MCF 10A (cell line): ENCODE measurements at regions not wholly inside any gene's neighbourhood (a gene's known extent, or its start where the extent isn't known, plus 50 kb on each side); places are given as distances from the start of the nearest gene placed in this dataset.
A peak's percentile ranks its signal among the peaks of the same experiment; 100 is the strongest.
"Not testable (repeated sequence)": the region's sequence is repeated elsewhere in the genome, so short reads cannot be mapped to it uniquely, and the experiment has no call there.

Experiments used
- BruUV-seq: library from RNA; stranded (reverse); fragments of 400-500 nt; replicated peaks from 2 replicates; lab custom pipeline; 2021; lab: Mats Ljungman, UMichigan
- CTCF ChIA-PET: fragments of 300-600 bp; sonication (Branson Sonifier 250); formaldehyde crosslinking; extraction: SDS; loops from one replicate; lab custom pipeline; 2021; ENCODE audit warnings: antibody characterized with exemption, inconsistent platforms; lab: Yijun Ruan, JAX
- POLR2A ChIA-PET: fragments of 300-600, 350-650 bp; sonication (Branson Sonifier 250); formaldehyde crosslinking; extraction: SDS; loops from one replicate; lab custom pipeline; 2020; ENCODE audit warnings: antibody characterized with exemption, inconsistent platforms; lab: Yijun Ruan, JAX
- DNase-seq: peaks from one replicate; pipeline ENCODE4 v3.0.0-alpha.2; 2018; ENCODE audit not compliant: unreplicated experiment
- H3K27ac Mint-ChIP-seq: one replicate; pipeline ENCODE4 v1.8.0; 2022; ENCODE audit warnings: mild to moderate bottlenecking, low read depth, mixed read lengths; ENCODE audit not compliant: unreplicated experiment
- H3K27me3 Mint-ChIP-seq: one replicate; pipeline ENCODE4 v1.8.0; 2022; ENCODE audit warnings: mixed read lengths; ENCODE audit not compliant: insufficient read depth, unreplicated experiment
- H3K36me3 Mint-ChIP-seq: one replicate; pipeline ENCODE4 v1.8.0; 2022; ENCODE audit warnings: mild to moderate bottlenecking, moderate library complexity, mixed read lengths; ENCODE audit not compliant: insufficient read depth, unreplicated experiment
- H3K4me1 Mint-ChIP-seq: one replicate; pipeline ENCODE4 v1.8.0; 2022; ENCODE audit warnings: mixed read lengths; ENCODE audit not compliant: insufficient read depth, unreplicated experiment
- H3K4me3 Mint-ChIP-seq: one replicate; pipeline ENCODE4 v1.8.0; 2022; ENCODE audit warnings: mild to moderate bottlenecking, moderate library complexity, mixed read lengths; ENCODE audit not compliant: unreplicated experiment
- H3K9me3 Mint-ChIP-seq: one replicate; pipeline ENCODE4 v1.8.0; 2022; ENCODE audit warnings: mixed read lengths; ENCODE audit not compliant: unreplicated experiment
- CTCF ChIP-seq: fragments of 200-600 bp; IDR thresholded peaks from one replicate; pipeline ENCODE4 v1.8.0; 2022; ENCODE audit warnings: antibody characterized with exemption, mild to moderate bottlenecking; ENCODE audit not compliant: unreplicated experiment
- intact Hi-C: fragments of 100-400 bp; cut with micrococcal nuclease; formaldehyde crosslinking; loops from 2 replicates; pipeline ENCODE4 v1.14.1; 2022

- DNase-seq, H3K27me3 Mint-ChIP-seq, CTCF ChIA-PET, H3K27ac Mint-ChIP-seq, H3K4me3 Mint-ChIP-seq, POLR2A ChIA-PET, intact Hi-C loops, H3K9me3 Mint-ChIP-seq, H3K36me3 Mint-ChIP-seq, BruUV-seq: not testable (repeated sequence)
- peaks cover 12% of the 10 kb centered on the region for H3K4me1 Mint-ChIP-seq
Observed at GRCh38 chr3:130183689-130184088, 102.1 kb downstream of the ALG1L2 start.

GRCh38 chr3:130184152-130185024, 102.8 kb downstream of the ALG1L2 start:
- H3K9me3 Mint-ChIP-seq, H3K4me3 Mint-ChIP-seq, POLR2A ChIA-PET, H3K27ac Mint-ChIP-seq, H3K4me1 Mint-ChIP-seq, H3K36me3 Mint-ChIP-seq, intact Hi-C loops, BruUV-seq, CTCF ChIA-PET, H3K27me3 Mint-ChIP-seq, DNase-seq: not testable (repeated sequence)

GRCh38 chr3:130201272-130201671, 119.6 kb downstream of the ALG1L2 start:
- POLR2A ChIA-PET, BruUV-seq, H3K4me3 Mint-ChIP-seq, H3K27ac Mint-ChIP-seq, CTCF ChIA-PET, H3K36me3 Mint-ChIP-seq, H3K4me1 Mint-ChIP-seq, DNase-seq, intact Hi-C loops, H3K27me3 Mint-ChIP-seq: not testable (repeated sequence)
- H3K9me3 Mint-ChIP-seq: peaks cover 19% of the 10 kb centered on the region

GRCh38 chr3:130203633-130204032, 122.0 kb downstream of the ALG1L2 start:
- BruUV-seq, intact Hi-C loops, H3K36me3 Mint-ChIP-seq, H3K4me1 Mint-ChIP-seq, DNase-seq, H3K27me3 Mint-ChIP-seq, POLR2A ChIA-PET, H3K4me3 Mint-ChIP-seq: not testable (repeated sequence)
- peak overlapping the region; percentile 31 for H3K27ac Mint-ChIP-seq
- CTCF ChIA-PET: interaction anchor here (1.0 kb wide), 1 partner anchor 72 kb away, joined by 3 read pairs; no protein-coding TSS in a partner anchor
- H3K9me3 Mint-ChIP-seq: peaks cover 19% of the 10 kb centered on the region

- Mint-ChIP-seq H3K36me3 (no peaks in the 10 kb centered on the region), H3K27ac (no peak overlapping the region), H3K27me3 (peaks cover 35% of the 10 kb centered on the region), H3K4me1 (no peaks in the 10 kb centered on the region), H3K4me3 (no peak overlapping the region), H3K9me3 (no peaks in the 10 kb centered on the region)
- TF ChIP-seq CTCF: no peak
- intact Hi-C loops: no loop called here
- no TSS peak for BruUV-seq
- DNase-seq: no peak
- ChIA-PET CTCF (no interaction called here), POLR2A (no interaction called here)
Observed at GRCh38 chr3:130227540-130227939, 117.9 kb upstream of the COL6A5 start.
